ENCODE measurements at regions not wholly inside any gene's neighbourhood (a gene's known extent, or its start where the extent isn't known, plus 50 kb on each side); places are given as distances from the start of the nearest gene placed in this dataset.

GRCh38 chr14:34350903-34351302 is 111.1 kb downstream of the SPTSSA start:
- no peak for TF ChIP-seq POLR2AphosphoS5 (IDR thresholded peaks at IDR 0.05)
- no peak for TF ChIP-seq CTCF (IDR thresholded peaks at IDR 0.05)
- no peak for TF ChIP-seq POLR2A (IDR thresholded peaks at IDR 0.05)
